Cardiac muscle cell (in vitro differentiated cells and primary cell): ENCODE measurements at regions not wholly inside any gene's neighbourhood (a gene's known extent, or its start where the extent isn't known, plus 50 kb on each side); places are given as distances from the start of the nearest gene placed in this dataset.

Experiments
- DNase-seq, 2 donors: peaks; one replicate each; pipeline versions ENCODE4 v3.0.0 to v3.0.0-alpha.2; 2010 to 2017; ENCODE audit warnings: low read depth in 1 of 2, low spot score in 1 of 2
- H3K27ac ChIP-seq: fragments of 200-600 bp; sonication (generic); 2 replicates; pipeline ENCODE4 v1.5.1; 2016
- H3K27me3 ChIP-seq: fragments of 200-600 bp; sonication (generic); 2 replicates; pipeline ENCODE4 v1.6.0; 2016; ENCODE audit warnings: control low read depth
- H3K36me3 ChIP-seq: fragments of 200-600 bp; sonication (generic); 2 replicates; pipeline ENCODE4 v1.5.1; 2016; ENCODE audit warnings: control low read depth
- H3K4me1 ChIP-seq: fragments of 200-600 bp; sonication (generic); 2 replicates; pipeline ENCODE4 v1.8.1; 2017; ENCODE audit warnings: low read depth, mild to moderate bottlenecking, mixed run types
- H3K4me3 ChIP-seq: fragments of 200-600 bp; sonication (generic); 2 replicates; pipeline ENCODE4 v1.5.1; 2016; ENCODE audit warnings: mild to moderate bottlenecking
- H3K9me3 ChIP-seq: fragments of 200-600 bp; sonication (generic); 2 replicates; pipeline ENCODE4 v1.5.1; 2017; ENCODE audit warnings: low read depth, mild to moderate bottlenecking, control low read depth
- CTCF ChIP-seq: IDR thresholded peaks from 2 replicates; pipeline ENCODE4 v1.5.1; 2012; ENCODE audit warnings: low read depth, mild to moderate bottlenecking, low read length

- H3K9me3 ChIP-seq, result no peaks in the 10 kb centered on the region
- no peak for TF ChIP-seq CTCF
- no peak overlapping the region for H3K4me3 ChIP-seq
- no peaks in the 10 kb centered on the region for H3K27me3 ChIP-seq
- peak in 1 of 2 donors; percentile 17 for DNase-seq
- H3K27ac ChIP-seq, result no peak overlapping the region
- H3K36me3 ChIP-seq, result no peaks in the 10 kb centered on the region
- H3K4me1 ChIP-seq, result no peaks in the 10 kb centered on the region
Measured at GRCh38 chr6:74250161-74250818, 554.3 kb downstream of the CD109 start.

GRCh38 chr6:74249658-74250057 is 553.7 kb downstream of the CD109 start:
- DNase-seq, result peak in 1 of 2 donors; percentile 40
- Histone ChIP-seq H3K9me3 (no peaks in the 10 kb centered on the region), H3K27ac (no peak overlapping the region), H3K27me3 (no peaks in the 10 kb centered on the region), H3K4me3 (no peak overlapping the region), H3K4me1 (no peaks in the 10 kb centered on the region), H3K36me3 (no peaks in the 10 kb centered on the region)
- no peak for TF ChIP-seq CTCF

- H3K27me3 ChIP-seq, result no peaks in the 10 kb centered on the region
- no peak for TF ChIP-seq CTCF
- H3K36me3 ChIP-seq, result no peaks in the 10 kb centered on the region
- no peaks in the 10 kb centered on the region for H3K9me3 ChIP-seq
- no peak for DNase-seq
- H3K4me1 ChIP-seq, result no peaks in the 10 kb centered on the region
- H3K4me3 ChIP-seq, result no peak overlapping the region
- no peak overlapping the region for H3K27ac ChIP-seq
Measured at GRCh38 chr6:74248966-74249365, 553.0 kb downstream of the CD109 start.

GRCh38 chr6:74222768-74223333 is 526.8 kb downstream of the CD109 start:
- no peaks in the 10 kb centered on the region for H3K9me3 ChIP-seq
- H3K27me3 ChIP-seq, result no peaks in the 10 kb centered on the region
- TF ChIP-seq CTCF, result no peak
- no peaks in the 10 kb centered on the region for H3K36me3 ChIP-seq
- H3K4me3 ChIP-seq, result no peak overlapping the region
- H3K27ac ChIP-seq, result no peak overlapping the region
- no peak for DNase-seq
- H3K4me1 ChIP-seq, result no peaks in the 10 kb centered on the region

- no peaks in the 10 kb centered on the region for H3K36me3 ChIP-seq
- no peak overlapping the region for H3K27ac ChIP-seq
- TF ChIP-seq CTCF, result no peak
- DNase-seq, result no peak
- H3K4me3 ChIP-seq, result no peak overlapping the region
- H3K4me1 ChIP-seq, result no peaks in the 10 kb centered on the region
- no peaks in the 10 kb centered on the region for H3K9me3 ChIP-seq
- H3K27me3 ChIP-seq, result no peaks in the 10 kb centered on the region
Measured at GRCh38 chr6:74213995-74214394, 518.0 kb downstream of the CD109 start.
